ENCODE measurements at regions not wholly inside any gene's neighbourhood (a gene's known extent, or its start where the extent isn't known, plus 50 kb on each side); places are given as distances from the start of the nearest gene placed in this dataset.

DNA sequence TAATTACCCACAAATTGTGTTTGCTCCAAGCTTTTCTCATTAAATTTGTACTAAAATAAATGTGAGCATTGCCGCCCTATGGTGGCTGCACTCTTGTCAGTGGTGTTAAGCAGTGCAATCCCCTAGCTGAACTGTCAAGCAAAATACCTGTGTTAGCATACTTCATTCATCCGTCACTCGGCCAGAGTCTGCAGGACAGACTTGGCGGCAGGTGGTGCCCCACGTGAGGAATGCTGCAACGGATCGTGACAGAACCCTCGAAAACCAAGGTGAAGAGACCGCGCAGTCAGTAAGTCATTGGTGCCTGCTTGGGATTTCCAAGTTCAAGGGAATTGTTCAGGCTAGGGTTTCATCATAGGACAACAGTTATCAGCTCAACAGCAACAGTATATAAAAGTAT lies 1592.1 kb upstream of the TENM4 start:
- no peak for DNase-seq (ENCODE audit: low read depth)

DNA sequence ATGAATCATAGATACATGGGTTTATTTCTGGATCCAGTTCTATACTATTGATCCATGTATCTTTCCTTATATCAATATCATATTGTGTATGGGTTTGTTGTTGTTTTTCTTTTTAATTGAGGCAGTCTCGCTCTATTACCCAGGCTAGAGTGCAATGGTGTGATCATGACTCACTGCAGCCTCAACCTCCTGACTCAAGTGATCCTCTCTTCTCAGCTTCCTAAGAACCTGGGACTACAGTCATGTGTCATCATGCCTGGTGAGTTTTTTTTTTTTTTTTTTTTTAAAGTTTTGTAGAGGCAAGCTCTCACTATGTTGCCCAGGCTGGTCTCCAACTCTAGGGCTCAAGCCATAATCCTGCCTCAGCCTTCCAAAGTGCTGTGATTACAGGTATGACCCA lies 1589.4 kb upstream of the TENM4 start:
- DNase-seq (ENCODE audit: low read depth): no peak

DNA sequence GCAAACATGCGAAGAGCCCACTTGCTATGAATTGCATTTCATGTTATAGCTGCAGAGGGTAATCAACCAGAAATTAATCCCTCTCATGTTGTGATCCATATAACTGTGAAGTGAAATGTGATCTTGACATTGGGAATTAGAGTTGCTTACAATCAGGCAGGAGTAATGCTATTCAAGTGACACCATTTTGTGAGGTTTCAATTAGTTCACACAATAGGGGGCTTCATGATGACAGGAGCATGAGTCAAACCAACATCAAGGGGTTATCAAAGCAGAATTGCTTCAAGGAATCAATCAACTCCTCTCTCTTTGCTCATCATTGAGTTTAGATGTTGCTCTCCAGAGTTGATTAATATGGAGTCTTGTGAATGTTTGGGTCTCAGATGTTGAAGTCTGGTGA lies 1585.2 kb upstream of the TENM4 start:
- DNase-seq (ENCODE audit: low read depth): no peak

DNA sequence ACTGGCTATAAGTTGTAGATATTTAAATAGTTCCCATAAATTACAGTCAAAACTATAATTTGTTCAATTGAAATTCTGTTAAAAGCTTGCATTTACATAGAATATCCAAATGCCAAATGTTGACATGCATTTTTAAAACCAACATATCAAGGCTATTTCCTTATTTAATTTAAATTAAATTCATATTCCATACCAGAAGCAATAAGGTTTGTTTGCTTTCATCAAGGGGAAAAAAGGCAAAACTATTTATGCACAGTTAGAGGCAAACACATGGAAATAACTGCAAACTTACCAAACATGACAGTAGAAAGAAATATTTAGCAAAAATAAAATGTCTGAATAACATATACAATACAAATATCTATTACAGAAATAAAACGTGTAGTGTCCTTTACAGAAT lies 1581.2 kb upstream of the TENM4 start:
- DNase-seq (ENCODE audit: low read depth): no peak

DNA sequence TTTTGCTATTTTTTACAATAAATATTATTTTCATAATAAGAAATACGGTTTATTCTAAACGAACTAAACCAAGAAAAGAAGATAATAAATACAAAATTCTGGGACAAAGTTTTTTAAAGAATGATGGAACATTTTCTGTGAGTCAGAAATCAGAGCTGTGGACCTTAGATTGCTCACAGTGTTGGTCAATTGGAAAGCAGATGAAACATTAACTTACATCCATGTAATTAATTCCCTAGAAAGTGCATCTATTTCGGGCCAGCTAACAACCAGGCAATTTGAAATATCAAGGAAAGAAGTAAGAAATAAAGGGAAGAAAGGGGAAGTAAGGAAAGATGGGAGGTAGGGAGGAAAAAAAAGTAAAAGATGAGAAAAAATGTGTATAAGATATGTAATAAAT lies 1569.8 kb upstream of the TENM4 start:
- no peak for DNase-seq (ENCODE audit: low read depth)

DNA sequence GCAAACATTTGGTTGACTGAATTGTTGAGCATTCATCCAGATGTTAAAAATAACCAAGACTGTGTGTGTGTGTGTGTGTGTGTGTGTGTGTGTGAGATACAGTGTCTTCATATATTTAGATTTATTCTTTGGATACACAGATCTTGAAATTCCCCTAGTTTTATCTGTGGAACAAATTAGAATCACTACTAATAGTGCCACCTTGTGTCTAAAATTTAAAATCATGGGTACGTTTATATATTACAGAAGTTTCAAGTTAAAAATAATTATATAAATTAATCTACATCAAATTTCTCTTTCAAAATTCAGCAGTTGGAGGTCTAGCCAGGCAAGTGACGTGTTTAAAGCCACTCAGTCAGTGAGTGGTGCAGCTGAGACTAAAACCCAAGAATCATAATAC lies 1566.2 kb upstream of the TENM4 start:
- DNase-seq (ENCODE audit: low read depth): peak; percentile 14

DNA sequence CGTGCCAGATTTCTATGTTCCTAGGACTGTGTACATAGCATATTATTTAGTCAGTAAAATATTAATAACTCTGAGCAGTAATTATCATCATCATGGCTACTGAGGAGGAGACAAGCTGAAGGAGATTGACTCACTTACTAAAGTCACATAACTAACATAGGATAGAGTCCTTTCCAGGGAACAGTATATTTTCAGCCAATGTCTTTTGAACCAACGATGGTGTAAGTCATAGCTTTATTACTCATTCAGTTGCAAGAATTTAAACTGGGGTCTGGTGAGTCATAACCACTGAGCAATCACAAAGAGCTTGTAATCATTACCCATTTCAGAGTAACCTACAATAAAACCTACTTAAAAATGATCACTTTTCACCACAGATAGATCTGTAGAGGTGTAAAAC lies 1564.8 kb upstream of the TENM4 start:
- peak; percentile 79 for DNase-seq (ENCODE audit: low read depth)

DNA sequence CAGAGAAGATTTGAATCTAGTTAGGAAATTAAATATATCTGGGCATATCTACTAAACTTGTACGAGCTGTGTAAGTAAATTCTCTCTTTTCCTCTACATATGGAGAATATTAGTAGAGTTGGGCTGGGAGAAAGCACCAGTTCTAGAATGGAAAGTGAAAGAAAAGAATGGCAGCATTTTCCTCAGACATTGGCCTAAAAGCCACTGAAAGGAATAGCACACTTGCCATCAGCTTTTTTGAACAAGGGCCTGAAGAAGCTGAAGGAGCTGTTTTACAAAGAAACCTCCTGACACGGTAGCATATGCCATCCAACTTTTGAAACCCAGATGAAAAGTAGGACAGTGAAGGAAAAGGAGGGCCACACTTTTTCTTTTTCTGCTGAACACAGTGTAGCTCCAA lies 1563.7 kb upstream of the TENM4 start:
- DNase-seq (ENCODE audit: low read depth): peak; percentile 44

DNA sequence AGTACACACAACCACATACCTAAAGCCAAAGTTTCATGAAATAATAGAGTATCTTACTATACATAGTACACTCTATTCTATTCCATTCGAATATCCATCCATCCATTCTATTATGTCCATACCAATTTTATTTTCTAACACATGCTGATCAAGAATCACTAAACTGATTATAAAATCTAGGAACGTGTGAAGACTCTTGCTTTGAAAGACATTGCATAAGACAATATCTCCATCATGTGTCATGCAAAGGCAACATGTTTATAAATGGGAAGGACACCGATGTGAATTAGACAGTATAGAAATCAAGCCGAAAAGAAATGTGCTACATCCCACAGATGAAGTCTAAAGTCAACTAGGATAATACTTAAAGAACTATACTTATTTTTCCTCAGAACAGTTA lies 1561.5 kb upstream of the TENM4 start:
- DNase-seq (ENCODE audit: low read depth): no peak

DNA sequence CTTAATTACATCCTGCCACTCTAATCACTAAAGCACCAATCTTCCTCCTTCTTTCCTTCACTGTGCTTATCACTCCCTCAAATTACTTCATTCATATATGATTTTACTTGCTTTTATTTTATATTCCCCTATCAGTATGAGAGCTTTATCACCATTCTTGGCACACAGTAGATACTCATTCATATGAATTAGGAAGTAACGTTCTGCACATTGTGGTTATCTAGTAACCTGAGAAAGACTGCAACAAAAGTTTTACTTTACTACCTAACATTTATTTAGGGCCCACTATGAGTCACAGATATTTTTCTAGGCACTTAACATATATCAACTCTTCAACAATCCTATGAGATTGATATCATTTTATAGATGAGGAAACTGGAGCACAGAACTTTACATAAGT lies 1559.9 kb upstream of the TENM4 start:
- no peak for DNase-seq (ENCODE audit: low read depth)

DNA sequence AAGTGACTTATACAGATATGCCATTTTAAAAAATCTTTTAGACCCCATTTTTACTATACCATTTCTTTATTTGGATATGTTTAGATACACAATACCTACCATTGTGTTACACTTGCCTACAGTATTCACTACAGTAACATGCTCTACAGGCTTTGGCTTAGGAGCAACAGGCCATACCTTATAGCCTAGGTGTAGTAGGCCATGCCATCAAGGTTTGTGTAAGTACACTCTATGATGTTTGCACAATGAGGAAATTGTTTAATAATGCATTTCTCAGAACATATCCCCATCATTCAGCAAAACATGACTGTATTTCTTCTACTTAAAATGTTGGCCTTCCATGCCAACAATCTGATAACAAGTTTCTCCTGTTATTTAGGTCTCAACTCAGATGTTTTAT lies 1559.5 kb upstream of the TENM4 start:
- DNase-seq (ENCODE audit: low read depth): no peak

DNA sequence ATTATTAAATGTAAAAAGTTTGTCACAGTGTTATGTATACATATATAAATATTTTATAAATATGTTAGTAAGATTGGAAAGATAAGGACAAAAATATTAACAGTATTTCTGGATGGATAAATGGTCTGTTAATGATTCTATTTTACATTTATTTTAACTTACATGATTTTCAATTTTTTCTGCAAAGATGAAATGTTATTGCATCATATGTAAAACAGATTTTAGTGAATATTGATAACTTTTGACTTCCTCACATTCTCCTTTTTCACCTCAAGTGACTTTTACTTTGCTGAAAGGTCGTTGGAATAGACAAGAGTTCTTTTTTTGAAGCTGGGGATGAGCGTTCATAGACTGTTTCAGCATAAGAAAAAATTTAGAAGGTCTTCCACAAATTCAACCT lies 1554.7 kb upstream of the TENM4 start:
- DNase-seq (ENCODE audit: low read depth): no peak

DNA sequence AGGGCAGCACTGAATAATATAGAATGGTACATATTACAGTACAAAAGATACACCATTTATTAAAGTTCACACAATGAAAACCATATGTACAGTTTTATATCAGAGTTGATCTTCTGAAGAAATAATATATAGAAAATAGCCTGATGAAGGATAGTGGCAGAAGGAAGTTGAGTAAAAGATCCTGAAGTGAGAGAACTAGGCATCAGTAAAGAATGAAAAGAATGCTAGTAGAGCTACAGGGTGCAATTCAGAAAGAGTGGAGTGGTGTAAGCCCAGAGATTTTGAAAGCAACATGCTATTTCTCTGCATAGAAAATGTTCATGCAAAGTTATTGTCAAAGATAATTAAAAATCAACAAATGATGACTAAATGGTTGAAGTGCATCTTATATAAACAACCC lies 1552.7 kb upstream of the TENM4 start:
- no peak for DNase-seq (ENCODE audit: low read depth)

DNA sequence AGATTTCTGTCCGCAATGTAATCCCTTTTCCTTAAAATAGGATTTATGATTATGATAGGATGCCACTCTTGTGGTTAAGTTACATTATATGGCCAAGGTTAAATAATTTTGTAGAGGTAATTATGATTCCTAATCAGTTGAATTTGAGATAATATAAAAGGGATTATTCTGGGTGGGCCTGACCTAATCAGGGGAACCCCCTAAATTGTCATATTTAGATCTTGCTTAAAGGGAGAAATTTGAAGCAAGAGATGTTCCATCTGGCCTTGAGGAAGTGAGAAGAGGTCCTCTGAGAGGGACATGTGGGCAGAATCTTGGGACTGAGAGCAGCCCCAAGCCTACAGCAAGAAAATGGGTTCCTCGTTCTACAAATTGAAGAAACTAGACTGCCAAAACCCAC lies 1550.1 kb upstream of the TENM4 start:
- no peak for DNase-seq (ENCODE audit: low read depth)

DNA sequence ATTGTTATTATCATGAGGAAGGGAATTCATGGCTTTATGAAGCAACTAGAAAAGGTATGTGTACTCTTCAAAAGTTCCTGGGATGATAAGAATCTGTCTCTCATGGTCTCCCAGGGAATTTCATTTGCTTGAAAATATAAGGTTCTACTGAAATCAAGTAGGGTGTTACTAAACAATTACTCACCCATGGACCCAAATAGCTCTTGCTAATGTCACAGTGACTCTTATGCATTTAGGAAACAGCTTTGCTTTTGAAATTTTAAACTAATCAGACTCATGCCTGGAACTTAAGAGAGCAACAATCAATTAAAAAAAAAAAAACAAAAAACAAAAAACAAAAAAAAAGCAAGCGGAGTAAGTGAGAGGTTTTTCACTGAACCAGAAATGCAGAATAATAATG lies 1546.3 kb upstream of the TENM4 start:
- DNase-seq (ENCODE audit: low read depth): no peak

DNA sequence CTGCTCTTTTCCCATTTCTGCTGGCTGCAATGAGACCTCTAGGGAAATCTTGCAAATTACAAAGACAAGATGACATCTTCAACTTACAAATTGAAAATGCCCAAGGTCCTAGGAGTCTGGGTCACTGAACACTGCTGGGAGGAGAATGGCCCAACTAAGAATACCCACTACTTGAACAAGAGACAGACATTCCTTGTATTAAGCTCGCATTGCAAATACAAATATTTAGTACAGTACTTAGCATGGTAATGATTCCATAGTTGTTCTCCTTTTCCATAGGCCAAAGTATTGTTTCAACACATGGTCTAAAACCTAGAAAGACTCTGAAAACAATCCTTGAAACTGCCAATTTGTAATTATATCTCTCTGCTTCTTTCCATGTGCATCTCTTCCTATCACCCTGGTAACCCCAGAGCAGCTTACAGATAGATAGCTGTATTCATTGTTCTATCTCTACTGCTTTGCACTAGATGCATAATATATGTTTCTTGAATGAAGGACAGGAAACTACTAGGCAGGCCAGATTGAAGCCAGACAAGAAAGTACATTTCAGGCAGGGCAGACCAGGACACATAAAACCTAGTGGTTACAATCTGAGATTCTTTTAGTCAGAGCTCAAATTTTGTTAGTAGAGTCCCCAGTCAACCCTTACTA lies 1545.7 kb upstream of the TENM4 start:
- no peak for DNase-seq (ENCODE audit: low read depth)

DNA sequence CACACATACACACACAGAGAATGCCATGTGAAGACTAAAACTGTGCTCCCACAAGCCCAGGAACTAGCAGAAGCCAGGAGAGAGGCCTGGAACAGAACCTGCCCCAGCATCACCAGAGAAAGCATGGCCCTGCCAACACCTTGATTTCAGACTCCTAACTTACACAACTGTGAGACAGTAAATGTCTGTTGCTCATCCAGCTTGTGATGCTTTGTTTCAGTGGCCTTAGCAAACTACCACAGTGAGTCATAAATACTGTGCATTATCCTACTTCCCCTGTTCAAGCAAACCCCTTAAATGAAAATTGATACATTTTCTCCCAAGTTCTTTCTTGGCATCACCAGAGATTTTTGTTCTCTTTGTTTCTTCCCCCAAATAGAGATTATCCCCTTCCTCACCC lies 1539.4 kb upstream of the TENM4 start:
- no peak for DNase-seq (ENCODE audit: low read depth)

DNA sequence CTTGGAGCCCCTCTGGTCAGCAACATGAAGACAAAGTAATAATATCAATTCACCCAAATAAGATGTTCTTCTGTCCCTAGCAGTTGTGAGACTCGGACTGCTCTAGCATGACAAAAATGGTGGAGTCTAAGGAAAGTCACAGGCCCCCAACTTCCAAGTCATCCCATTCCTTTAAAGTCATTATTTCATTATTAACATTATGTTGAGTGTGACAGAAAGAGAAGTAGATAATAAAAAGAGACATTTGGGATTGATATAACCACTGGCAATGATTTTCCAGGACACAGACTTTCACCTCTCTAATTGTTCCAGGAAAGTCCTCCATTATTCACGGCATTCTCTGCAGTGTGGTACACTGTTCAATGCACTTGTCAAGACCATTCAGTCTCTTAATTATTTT lies 1533.0 kb upstream of the TENM4 start:
- no peak for DNase-seq (ENCODE audit: low read depth)

DNA sequence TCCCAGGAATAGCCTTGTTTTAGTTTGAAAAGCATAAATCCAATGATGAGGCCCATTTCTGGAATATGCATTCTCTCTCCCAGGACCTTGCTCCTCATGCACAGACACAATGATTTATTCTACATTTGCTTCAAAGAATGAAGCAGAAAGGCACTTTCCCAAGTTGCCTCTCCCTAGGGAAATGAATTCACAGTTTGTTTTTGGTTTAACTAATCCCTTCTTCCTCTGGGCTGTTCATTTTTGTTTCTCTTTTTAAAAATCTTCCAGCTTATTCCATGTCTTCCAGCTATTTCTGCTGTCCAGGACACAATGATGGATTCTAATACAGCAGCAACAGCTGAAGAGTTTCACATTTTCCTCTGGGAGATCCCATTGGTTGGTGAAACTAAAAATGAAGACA lies 1529.2 kb upstream of the TENM4 start:
- DNase-seq (ENCODE audit: low read depth): no peak

DNA sequence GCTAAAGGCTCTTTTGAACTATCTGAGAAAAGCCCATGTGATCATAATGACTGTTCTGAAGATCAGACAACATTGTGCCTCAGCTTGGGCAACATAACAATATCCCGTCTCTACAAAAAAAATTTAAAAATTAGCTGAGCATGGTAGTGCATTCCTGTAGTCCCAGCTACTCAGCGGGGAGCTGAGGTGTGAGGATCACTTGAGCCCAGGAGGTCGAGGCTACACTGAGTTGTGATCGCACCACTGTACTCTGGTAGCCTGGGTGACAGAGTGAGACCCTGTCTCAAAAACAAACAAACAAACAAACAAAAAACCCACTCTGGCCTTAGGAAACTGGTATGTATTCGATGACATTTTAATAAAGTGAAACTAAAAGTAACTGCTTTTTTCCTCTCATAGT lies 1526.8 kb upstream of the TENM4 start:
- DNase-seq (ENCODE audit: low read depth): no peak

DNA sequence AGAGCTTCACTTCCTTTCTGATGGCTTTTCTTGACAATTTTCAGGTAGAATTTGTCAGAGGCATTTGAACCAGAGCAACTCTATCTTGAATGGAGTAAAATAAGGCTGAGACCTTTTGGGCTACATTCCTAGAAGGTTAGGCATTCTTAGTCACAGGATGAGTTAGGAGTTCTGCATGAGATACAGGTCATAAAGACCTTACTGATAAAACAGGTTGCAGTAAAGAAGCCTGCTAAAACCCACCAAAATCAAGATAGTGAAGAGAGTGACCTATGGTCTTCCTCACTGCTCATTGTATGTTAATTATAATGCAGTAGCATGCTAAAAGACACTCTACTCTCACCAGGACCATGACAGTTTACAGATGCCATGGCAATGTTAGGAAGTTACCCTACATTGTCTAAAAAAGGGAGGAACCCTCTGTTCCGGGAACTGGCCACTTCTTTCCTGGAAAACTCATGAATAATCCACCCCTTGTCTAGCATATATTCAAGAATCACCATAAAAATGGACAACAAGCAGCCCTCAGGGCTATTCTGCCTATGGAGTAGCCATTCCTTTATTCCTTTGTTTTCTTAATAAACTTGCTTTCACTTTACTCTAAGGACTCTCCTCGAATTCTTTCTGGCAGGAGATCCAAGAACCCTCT lies 1519.7 kb upstream of the TENM4 start:
- DNase-seq (ENCODE audit: low read depth): no peak

DNA sequence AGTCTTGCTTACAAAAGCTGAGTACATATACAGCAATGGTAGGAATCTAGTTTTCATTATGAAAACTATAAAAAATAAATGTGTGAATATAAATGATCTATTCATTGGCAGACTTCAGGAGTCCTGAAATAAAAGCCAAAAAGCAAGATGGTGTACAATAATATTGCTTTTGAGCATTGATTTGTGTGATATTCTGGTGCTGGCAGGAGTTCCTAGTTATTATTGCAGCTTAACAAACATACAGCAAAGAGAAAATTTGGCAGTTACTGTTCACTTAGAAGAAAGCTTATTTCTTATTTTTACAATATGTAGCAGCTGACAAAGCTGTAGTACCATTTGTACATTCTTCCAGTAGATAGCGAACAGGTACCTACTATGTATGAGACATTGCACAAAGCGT lies 1518.9 kb upstream of the TENM4 start:
- DNase-seq (ENCODE audit: low read depth): no peak

DNA sequence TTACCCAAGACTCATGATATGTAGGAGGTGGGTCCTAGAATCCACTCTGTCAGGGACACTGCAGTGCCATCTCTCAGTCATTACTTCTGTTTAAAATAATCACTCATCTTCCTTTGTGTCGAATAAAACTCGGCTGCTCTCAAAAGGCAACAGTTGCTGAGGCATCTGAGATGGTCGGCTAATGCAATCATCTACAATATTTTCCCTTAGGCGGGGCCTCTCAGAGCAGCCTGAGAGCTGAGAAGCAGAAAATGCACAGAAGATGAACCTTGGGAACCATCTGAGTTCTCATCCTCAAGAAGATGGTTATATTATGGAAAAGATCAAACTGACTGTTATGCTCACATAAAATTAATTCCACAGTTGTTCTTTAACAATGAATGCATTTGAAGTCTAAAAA lies 1518.2 kb upstream of the TENM4 start:
- no peak for DNase-seq (ENCODE audit: low read depth)

DNA sequence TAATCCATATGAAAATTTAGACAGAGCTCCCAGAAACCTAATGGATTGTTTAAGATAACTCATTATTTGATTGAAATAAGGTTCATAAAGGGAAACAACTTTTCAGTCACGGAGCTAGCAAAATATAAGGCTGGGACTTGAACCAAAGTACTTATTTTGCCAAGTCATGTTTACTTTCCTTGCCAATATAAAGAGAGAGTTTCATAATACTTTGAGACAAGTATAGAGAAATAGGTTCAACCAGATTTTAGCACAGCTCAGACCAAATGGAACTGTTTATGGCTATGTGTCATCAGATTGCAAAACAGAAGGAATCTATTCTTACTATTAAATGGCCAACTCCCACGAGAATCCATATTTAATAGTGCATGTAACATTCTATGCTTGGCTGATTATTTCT lies 1517.5 kb upstream of the TENM4 start:
- no peak for DNase-seq (ENCODE audit: low read depth)

All from RPMI7951 (cell line).